ENCODE measurements at regions not wholly inside any gene's neighbourhood (a gene's known extent, or its start where the extent isn't known, plus 50 kb on each side); places are given as distances from the start of the nearest gene placed in this dataset.

- no peak for TF ChIP-seq CTCF (conservative IDR thresholded peaks at IDR 0.05; ENCODE audit: low read depth, low read length)
- TF ChIP-seq EZH2 (IDR thresholded peaks at IDR 0.05; ENCODE audit: borderline replicate concordance, low read depth, low read length, poor library complexity, severe bottlenecking), result no peak
Observed at GRCh38 chr2:125679903-125680302, 976.1 kb upstream of the GYPC start.
